Stimulated activated naive CD8-positive, alpha-beta T cell treated with anti-CD3 and anti-CD28 coated beads, Interleukin-15, amount 100 ng/mL, for 72 hours (primary cell): ENCODE measurements at regions not wholly inside any gene's neighbourhood (a gene's known extent, or its start where the extent isn't known, plus 50 kb on each side); places are given as distances from the start of the nearest gene placed in this dataset.

Experiments
- ATAC-seq: fragments of 150-1000 bp; cut with Tn5 transposase; 2 replicates; pipeline ENCODE4 v1.10.0; 2021; ENCODE audit warnings: mild to moderate bottlenecking, moderate library complexity
- DNase-seq, 2 donors: peaks; one replicate each; pipeline ENCODE4 v3.0.0; 2021 to 2022
- H3K27ac Mint-ChIP-seq, 2 donors: one replicate each; pipeline ENCODE4 v1.8.0; 2022; ENCODE audit warnings: mild to moderate bottlenecking in 2 of 2, mixed read lengths in 2 of 2, moderate library complexity in 2 of 2
- H3K27me3 Mint-ChIP-seq: one replicate; pipeline ENCODE4 v1.8.0; 2022; ENCODE audit warnings: mixed read lengths
- H3K4me1 Mint-ChIP-seq: one replicate; pipeline ENCODE4 v1.8.0; 2022; ENCODE audit warnings: mild to moderate bottlenecking, mixed read lengths
- H3K4me3 Mint-ChIP-seq, 2 donors: one replicate each; pipeline ENCODE4 v1.8.0; 2022; ENCODE audit warnings: mild to moderate bottlenecking in 2 of 2, mixed read lengths in 2 of 2, moderate library complexity in 1 of 2
- H3K9me3 Mint-ChIP-seq, 2 donors: one replicate each; pipeline ENCODE4 v1.8.0; 2022; ENCODE audit warnings: mixed read lengths in 2 of 2

DNA sequence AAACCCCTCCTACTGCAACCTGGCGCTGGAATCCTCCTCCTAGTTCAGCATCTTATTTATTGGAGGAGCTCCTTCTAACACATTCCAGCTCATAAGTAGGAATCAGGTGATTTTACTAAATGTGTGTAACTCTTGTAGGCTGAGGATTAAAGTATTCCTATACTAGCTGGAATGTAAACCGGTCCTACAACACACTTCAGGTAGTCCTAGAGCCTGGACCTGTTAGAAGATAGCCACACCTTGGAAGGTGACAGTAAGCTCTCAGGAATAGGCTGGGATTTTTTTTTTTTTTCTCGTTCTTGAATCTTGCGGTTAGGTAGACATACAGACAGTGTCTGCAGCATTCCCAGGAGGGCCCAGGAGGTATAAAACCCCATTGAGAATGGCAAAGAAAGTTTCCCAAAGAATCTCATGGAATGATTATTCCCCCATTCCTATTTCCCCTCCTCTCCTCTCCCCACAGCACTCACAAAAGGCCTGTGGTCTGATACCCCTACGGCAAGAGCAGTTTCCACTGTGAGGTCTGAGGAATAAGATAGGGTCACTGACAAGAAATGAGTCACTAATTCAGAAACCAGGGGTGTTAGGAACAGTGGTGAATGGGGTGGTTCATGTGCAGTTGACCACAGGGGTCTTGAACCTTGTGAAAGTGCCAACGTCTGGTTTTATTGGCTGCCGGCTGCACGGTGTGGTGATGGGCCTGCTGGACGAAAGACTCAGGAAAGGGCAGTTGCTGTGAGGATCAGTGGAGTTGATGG, 267.1 kb downstream of the UTP18 start:
- DNase-seq = no peak
- H3K27me3 Mint-ChIP-seq = peaks cover 8% of the 10 kb centered on the region
- no peaks in the 10 kb centered on the region for H3K4me1 Mint-ChIP-seq
- H3K9me3 Mint-ChIP-seq = no peaks in the 10 kb centered on the region
- no peak for ATAC-seq
- H3K27ac Mint-ChIP-seq = no peak overlapping the region
- no peak overlapping the region for H3K4me3 Mint-ChIP-seq

DNA sequence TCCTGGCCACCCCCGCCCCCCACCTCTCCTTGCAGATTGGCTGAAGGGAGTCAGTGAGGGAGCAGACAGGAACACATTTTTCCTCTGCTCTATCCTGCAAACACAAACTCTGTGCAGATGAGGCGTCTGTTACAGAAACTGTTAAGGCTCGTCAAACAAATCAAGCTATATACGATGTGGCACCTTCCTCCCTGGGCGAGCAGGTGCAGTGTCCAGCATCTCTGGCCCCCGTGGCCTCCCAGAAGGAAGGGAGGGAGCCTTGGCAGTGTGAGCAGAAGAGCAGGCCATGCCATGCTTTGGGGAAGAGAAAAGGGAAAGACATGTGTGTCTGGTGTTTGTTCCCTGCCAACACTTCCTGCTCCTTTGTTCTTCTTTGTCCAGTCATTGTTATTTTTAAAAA, 267.8 kb downstream of the UTP18 start:
- DNase-seq (no peak), ATAC-seq (no peak)
- H3K4me3 Mint-ChIP-seq = no peak overlapping the region
- peaks cover 8% of the 10 kb centered on the region for H3K27me3 Mint-ChIP-seq
- no peak overlapping the region for H3K27ac Mint-ChIP-seq
- no peaks in the 10 kb centered on the region for H3K9me3 Mint-ChIP-seq
- no peaks in the 10 kb centered on the region for H3K4me1 Mint-ChIP-seq

DNA sequence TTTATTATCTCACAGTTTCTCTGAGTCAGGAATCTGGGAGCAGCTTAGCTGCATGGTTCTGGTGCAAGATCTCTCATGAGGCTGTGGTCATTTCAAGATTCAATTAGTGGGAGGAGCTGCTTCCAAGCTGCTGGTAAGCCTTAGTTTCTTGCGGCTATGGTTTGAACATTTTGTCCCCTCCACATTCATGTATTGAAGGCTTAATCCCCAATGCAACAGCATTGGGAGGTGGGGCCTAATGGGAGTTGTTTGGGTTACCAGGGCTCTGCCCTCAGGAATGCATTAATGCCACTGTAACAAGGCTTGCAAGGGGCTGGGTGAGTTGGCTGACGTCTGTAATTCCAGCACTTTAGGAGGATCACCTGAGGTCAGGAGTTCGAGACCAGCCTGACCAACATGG, 272.9 kb downstream of the UTP18 start:
- no peak overlapping the region for H3K27ac Mint-ChIP-seq
- no peaks in the 10 kb centered on the region for H3K27me3 Mint-ChIP-seq
- H3K4me1 Mint-ChIP-seq = no peaks in the 10 kb centered on the region
- DNase-seq (no peak), ATAC-seq (no peak)
- no peak overlapping the region for H3K4me3 Mint-ChIP-seq
- H3K9me3 Mint-ChIP-seq = no peaks in the 10 kb centered on the region

DNA sequence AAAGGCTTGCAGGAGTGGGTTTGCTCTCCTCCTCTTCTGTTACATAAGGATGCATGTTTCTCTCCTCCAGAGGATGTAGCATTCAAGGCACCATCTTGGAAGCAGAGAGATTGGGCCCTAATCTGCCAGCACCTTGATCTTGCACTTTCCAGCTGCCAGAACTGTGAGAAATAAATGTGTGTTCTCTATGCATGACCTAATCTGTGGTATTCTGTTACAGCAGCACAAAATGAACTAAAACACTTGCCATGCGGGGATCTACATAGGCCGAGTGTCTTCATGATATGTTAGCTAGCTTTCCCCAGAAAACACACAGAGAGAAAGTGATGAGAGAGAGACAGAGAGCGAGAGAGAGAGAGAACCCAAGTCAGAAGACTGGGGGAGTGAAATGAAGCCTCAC, 273.5 kb downstream of the UTP18 start:
- Mint-ChIP-seq H3K4me1 (no peaks in the 10 kb centered on the region), H3K4me3 (no peak overlapping the region), H3K9me3 (no peaks in the 10 kb centered on the region), H3K27me3 (no peaks in the 10 kb centered on the region), H3K27ac (no peak overlapping the region)
- DNase-seq (no peak), ATAC-seq (no peak)

DNA sequence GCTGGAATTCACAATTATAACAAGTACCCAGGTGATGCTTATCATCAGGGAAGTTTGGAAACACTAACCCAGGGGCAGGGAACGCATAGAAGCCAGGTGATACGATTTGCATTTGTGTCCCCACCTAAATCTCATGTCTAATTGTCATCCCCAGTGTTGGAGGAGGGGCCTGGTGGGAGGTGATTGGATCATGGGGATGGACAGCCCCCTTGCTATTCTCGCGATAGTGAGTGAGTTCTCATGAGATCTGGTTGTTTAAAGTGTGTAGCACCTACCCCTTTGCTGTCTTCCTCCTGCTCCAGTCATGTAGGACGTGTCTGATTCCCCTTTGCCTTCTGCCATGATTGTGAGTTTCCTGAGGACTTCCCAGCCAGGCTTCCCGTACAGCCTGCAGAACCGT, 276.3 kb downstream of the UTP18 start:
- H3K4me1 Mint-ChIP-seq = peaks cover 8% of the 10 kb centered on the region
- ATAC-seq (no peak), DNase-seq (no peak)
- no peaks in the 10 kb centered on the region for H3K27me3 Mint-ChIP-seq
- no peak overlapping the region for H3K27ac Mint-ChIP-seq
- H3K4me3 Mint-ChIP-seq = no peak overlapping the region
- H3K9me3 Mint-ChIP-seq = no peaks in the 10 kb centered on the region

DNA sequence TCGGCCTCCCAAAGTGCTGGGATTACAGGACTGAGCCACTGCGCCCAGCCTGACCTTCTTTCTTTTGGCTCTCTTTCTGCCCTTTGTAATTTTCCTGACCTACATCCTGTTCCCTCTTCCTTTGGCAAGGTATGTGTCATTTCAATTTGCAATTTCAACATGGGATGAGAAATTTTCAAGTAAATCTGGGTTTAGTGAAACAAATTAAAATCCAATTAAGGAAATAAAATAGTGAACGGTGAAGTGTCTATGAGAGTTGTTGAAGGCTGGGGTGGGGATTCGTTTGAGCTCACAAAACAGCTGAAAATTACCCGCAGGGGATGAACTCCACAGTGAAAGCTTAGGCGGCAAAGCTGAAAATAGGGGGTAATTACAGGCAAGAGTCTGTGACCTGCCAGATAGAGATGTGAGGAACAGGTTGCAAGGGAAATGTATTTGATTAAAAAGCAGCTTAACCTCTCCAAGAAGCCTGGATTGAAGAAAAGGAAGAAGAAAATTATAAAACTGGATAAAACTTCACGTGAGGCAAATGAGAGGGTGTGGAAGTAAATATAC, 277.7 kb downstream of the UTP18 start:
- H3K27me3 Mint-ChIP-seq = no peaks in the 10 kb centered on the region
- DNase-seq = no peak
- peaks cover 8% of the 10 kb centered on the region for H3K4me1 Mint-ChIP-seq

DNA sequence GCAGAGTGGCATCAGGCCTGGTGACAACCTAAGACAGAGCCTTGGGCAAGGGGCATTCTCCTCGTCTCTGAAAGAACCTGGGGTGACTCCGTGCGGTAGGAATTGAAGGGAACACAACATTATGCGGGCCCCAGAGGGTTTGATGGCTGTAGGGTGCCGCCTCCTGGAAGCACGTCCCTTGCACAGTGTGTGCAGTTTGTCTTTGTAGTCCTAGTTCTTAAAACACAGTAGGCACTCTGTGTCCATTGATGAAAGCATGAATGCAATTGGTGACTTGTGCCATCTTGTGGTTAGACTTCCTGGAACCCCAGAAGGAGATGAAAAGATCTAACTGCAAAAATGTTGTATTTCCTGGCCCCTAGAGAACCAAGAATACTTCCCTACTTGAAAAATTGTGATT, 279.8 kb downstream of the UTP18 start:
- ATAC-seq (no peak), DNase-seq (no peak)
- Mint-ChIP-seq H3K9me3 (no peaks in the 10 kb centered on the region), H3K4me1 (peaks cover 8% of the 10 kb centered on the region), H3K27me3 (no peaks in the 10 kb centered on the region), H3K27ac (no peak overlapping the region), H3K4me3 (no peak overlapping the region)

More for the DNA sequence above, 277.7 kb downstream of the UTP18 start:
- Mint-ChIP-seq H3K27ac (no peak overlapping the region), H3K9me3 (no peaks in the 10 kb centered on the region), H3K4me3 (no peak overlapping the region)
- no peak for ATAC-seq

DNA sequence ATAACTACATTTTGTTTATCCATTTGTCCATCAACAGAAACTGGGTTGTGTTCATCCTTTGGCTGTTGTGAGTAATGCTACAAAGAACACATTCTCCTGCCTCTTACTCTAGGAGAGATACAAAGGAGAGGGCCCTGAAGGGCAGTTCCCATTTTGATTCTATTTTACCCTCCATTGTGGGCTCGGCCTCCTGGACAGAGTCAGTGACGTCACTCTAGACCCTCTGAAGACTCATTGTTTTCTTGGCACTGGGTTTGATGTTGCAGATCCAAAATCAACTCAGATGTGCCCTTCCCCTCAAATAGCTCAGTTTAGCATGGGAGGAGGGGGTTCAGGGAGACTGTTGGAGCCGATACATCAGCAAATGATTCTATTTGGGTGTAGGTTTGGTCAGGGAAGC, 280.9 kb downstream of the UTP18 start:
- Mint-ChIP-seq H3K27me3 (no peaks in the 10 kb centered on the region), H3K27ac (no peak overlapping the region), H3K4me3 (no peak overlapping the region), H3K4me1 (peaks cover 8% of the 10 kb centered on the region), H3K9me3 (no peaks in the 10 kb centered on the region)
- ATAC-seq (no peak), DNase-seq (no peak)

DNA sequence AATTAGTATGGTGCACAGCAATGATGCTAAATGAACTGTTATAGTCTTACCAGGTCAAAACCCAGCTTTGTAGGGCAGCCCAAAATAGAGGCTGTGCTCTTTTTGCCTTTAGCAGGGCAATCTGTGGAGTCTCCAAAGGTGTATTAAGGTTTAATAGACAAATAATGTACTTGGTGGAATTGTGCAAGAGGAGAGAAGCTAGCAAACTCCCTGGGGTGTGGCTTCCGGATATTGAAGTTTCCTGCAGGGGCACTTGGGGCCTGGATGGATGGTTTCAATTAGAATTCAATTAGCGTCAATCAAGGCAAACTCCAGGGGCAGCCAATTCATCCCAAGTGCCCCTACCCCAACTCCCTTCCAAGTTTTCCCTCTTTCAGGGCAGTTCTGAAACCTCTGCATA, 285.8 kb downstream of the UTP18 start:
- ATAC-seq (no peak), DNase-seq (no peak)
- no peaks in the 10 kb centered on the region for H3K4me1 Mint-ChIP-seq
- H3K27me3 Mint-ChIP-seq = no peaks in the 10 kb centered on the region
- no peak overlapping the region for H3K4me3 Mint-ChIP-seq
- H3K9me3 Mint-ChIP-seq = no peaks in the 10 kb centered on the region
- no peak overlapping the region for H3K27ac Mint-ChIP-seq

DNA sequence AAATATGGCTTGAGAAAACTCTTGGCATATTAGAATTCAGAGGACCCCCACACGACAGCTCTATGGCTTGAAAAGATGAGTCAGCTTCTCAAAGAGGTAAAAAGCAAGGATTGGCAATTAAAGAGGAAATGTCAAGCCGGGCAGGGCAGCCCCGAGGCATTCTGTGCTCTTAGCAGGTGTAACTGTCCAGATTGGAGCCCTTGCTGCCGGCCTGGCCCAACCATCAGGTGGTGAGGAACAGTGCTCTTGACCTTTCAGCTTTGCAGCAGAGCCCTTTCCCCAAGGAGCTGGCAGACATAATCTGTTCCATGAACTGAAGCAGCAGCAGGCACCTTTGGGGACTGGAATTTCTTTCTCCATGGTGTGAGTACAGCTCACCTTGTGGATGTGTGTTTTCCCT, 287.8 kb downstream of the UTP18 start:
- Mint-ChIP-seq H3K4me1 (no peaks in the 10 kb centered on the region), H3K4me3 (no peak overlapping the region), H3K27me3 (no peaks in the 10 kb centered on the region), H3K27ac (no peak overlapping the region), H3K9me3 (no peaks in the 10 kb centered on the region)
- ATAC-seq (no peak), DNase-seq (no peak)

DNA sequence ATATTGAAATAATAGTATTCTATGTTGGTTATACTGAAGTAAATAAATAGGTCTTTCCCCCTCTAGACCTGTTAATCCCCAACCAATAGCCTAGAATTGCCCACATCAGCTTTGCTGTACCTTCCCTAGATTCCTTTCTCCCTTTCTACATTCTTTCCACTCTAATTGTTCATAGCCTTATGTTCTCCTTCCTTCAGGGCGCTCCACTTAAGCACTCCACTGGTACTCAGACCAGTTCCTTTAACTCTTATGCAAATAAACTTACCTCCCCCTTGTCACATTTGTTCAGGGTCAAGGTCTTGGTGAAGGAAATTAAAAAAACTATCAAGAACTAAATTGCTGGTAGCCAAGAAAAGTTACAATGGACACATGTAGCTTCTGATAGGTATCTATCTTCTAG, 294.8 kb downstream of the UTP18 start:
- Mint-ChIP-seq H3K27me3 (peaks cover 17% of the 10 kb centered on the region), H3K4me1 (no peaks in the 10 kb centered on the region), H3K9me3 (no peaks in the 10 kb centered on the region), H3K4me3 (no peak overlapping the region), H3K27ac (no peak overlapping the region)
- ATAC-seq (no peak), DNase-seq (no peak)

DNA sequence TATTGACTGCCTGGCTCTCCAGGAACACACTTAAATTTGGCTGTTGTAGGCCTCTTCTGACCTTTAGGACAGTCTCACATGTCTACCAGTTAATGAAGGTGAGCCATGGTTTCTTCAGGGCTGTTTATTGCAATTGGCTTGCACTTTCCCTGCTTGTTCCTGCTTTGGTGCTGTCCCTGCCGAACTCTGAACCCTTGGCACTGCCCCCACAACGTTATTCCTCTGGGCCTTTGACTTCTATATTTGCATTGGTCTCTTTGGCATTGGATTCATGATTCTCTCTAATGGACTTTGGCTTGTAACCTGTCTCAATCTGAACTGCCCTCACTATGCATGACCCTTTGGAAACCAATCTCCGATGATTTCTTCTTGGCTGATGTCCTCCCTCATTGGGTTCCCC, 299.4 kb downstream of the UTP18 start:
- no peak overlapping the region for H3K27ac Mint-ChIP-seq
- H3K9me3 Mint-ChIP-seq = no peaks in the 10 kb centered on the region
- H3K4me3 Mint-ChIP-seq = no peak overlapping the region
- H3K27me3 Mint-ChIP-seq = peaks cover 43% of the 10 kb centered on the region
- DNase-seq (no peak), ATAC-seq (no peak)
- H3K4me1 Mint-ChIP-seq = no peaks in the 10 kb centered on the region

DNA sequence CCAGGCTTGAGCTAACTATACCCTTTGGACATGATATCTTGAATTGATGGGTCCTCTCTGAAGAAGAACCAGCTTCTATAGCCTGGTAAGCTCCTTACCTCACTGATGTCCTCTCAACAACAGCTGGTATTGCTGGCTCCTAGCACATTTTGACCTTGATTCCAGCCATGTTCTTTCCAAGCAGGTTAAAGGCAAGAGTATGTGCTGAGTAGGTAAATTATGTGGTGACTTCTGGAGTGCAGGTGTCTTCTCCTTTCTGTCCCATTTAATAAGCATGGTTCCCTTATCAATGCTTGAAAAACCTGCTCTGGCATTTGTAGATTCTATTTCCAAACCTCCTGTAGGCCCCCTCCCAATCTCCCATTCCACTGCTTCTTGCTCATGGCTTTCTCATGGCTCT, 300.1 kb downstream of the UTP18 start:
- no peak for DNase-seq
- no peak for ATAC-seq
- Mint-ChIP-seq H3K4me3 (no peak overlapping the region), H3K27me3 (peaks cover 43% of the 10 kb centered on the region), H3K9me3 (no peaks in the 10 kb centered on the region), H3K27ac (no peak overlapping the region), H3K4me1 (no peaks in the 10 kb centered on the region)

DNA sequence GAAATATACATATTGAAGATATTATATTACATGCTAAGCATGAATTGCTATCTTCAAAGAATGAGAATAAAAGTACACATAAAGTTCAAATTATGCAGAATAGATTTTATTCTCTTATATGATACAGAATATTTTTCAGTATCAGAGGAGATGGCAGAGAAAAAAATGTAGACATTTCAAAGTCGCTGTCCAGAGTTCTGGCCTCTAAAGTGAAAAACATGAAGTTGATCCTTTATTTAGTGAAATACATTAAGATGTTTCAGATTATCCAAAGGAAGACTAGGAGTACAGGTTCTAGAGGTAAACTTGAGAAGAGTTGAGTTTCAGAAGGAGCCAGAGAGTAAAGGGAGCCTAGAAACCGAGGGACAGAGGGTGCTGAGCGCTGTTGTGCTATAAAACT, 303.6 kb downstream of the UTP18 start:
- Mint-ChIP-seq H3K4me3 (no peak overlapping the region), H3K9me3 (peaks cover 0 to 8% of the 10 kb centered on the region in 2 donors), H3K27ac (no peak overlapping the region), H3K27me3 (peaks cover 37% of the 10 kb centered on the region), H3K4me1 (no peaks in the 10 kb centered on the region)
- ATAC-seq (no peak), DNase-seq (no peak)

DNA sequence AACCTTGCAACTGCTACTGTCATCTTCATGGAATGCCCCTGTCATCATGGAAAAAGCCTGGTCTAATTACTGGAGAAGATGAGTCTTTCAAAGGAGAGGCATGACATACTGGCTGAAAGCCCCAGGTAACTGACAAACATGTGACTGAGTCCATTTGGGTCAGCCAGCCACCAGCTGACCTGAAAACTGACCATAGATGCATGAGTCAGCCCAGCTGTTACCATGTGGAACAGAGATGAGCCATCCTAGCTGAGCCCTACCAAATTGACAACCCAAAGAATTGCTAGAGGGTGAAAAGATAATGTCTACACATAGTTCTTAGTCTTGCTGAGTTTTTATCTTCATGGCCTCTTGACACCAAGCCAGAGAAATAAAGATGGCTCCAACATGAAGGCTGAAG, 311.8 kb downstream of the UTP18 start:
- Mint-ChIP-seq H3K4me1 (no peaks in the 10 kb centered on the region), H3K27me3 (peaks cover 16% of the 10 kb centered on the region), H3K9me3 (peaks cover 0 to 4% of the 10 kb centered on the region in 2 donors), H3K27ac (no peak overlapping the region), H3K4me3 (no peak overlapping the region)
- no peak for DNase-seq
- no peak for ATAC-seq
